Hematopoietic multipotent progenitor cell treated with erythropoietin and hydrocortisone succinate and interleukin-3 and kit ligand, for 4 days (in vitro differentiated cells): ENCODE measurements at regions not wholly inside any gene's neighbourhood (a gene's known extent, or its start where the extent isn't known, plus 50 kb on each side); places are given as distances from the start of the nearest gene placed in this dataset.

ENCODE experiments used
- DNase-seq: peaks from one replicate; pipeline ENCODE4 v3.0.0-alpha.2; 2015

DNA sequence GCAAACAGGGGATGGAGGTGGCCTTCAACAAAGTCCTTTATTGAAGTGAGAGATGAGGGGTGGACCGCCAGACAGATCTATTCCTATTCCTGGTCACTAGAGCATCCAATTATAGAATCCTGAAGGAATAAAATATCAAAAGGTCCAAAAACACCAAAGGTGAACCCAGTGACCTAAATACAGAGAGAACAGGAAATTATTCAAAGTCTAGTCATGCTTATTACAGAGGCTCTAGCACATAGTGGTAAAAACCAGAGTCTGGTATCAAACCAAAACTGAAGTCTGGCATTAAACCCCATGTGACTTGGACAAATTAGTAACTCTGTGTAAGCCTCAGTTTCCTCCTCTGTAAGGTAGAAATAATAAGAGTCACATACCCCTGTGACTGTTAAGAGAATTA, 100.5 kb upstream of the SNX2 start:
- DNase-seq, result no peak

DNA sequence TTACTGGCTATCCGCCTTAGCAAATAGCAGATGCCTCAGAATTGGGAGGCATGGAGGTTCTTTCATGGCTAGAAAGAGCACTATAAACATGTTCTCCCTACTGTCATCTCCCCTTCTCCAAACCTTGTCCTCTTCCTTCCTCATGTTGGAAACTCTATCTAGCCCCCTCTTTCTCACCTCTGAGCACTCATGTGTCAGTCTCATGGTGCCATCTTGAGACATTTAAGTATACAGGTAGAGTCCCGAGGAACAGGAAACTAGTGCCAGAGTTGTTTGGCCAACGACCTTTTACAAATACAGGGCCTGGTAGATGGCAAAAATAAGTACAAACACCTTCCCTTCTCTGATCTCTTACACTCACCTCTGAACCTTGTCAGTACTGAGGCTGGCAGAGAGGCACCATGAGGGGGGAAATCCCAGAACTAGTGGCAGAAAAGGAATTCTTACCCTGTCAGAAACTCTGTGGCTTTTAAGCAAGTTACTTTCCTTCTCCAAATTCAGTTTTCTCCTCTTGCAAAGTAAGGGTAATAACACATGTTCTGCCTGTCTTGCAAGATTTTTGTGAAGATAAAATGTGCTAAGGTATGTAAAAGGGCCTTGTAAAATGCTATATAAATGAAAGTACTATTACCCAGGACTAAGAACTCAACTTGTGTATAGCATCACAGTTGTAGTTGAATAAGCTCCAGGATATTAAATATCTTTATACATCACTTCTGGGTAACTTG, 94.1 kb upstream of the SNX2 start:
- no peak for DNase-seq

GRCh38 chr5:122683631-122684030, 91.2 kb upstream of the SNX2 start:
- no peak for DNase-seq

GRCh38 chr5:122690266-122690665, 84.6 kb upstream of the SNX2 start:
- DNase-seq, result no peak

DNA sequence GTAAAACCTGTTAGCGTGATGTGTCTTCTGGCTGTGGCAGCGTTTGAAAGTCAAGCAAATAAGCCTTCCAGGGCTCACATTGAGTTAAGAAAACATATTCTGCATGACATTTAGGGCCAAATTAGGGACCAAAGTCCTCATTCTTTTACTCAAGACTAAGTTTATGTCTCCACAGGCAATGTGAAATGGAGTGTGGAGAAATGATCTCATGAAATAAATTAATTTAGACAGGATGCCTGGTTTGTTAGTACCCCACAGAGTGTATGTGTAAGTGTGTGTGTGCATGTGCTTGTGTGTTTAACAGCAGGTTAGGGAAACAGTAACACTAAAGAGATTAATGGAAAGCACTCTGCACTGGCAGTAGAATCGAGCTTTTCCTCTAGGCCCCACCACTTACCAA, 82.9 kb upstream of the SNX2 start:
- DNase-seq, result no peak

DNA sequence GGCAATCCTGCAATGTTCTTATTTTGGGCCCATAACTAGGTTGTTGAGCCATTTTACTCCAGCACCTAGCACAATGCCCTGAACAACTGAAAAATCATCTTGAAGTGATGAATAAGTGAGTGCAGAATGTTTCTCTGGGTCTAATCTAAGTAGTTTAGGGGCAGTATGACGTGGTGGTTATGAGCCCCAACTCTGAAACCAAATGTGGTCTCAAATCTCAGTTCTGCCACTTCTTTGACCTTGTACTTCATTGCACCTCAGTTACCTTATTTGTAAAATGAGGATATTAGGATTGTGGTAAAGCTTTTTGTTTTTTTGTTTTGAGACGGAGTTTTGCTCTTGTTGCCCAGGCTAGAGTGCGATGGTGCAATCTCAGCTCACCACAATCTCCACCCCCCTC, 80.9 kb upstream of the SNX2 start:
- DNase-seq, result no peak

DNA sequence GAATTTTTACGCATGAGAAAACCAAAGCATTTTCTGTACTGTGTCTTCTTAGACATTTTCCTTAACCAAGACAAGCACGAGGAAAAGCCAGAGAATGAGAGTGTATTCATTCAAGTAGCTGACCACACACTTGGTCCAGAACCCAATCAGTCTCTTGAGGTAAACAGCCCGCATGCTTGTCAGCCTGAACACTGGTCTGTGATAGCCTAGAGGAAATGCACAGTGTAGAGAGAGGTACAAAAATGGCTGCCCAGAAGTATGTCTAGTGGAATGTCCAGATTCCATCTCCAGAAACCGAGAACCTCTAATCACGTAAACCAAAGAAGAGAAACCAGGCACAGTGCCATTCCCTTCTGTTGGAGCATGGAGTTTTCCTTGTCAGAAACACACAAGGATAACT, 80.0 kb upstream of the SNX2 start:
- no peak for DNase-seq

- DNase-seq, result peak; percentile 26
Observed at GRCh38 chr5:122696735-122697134, 78.1 kb upstream of the SNX2 start.

- DNase-seq, result no peak
Observed at GRCh38 chr5:122697191-122697590, 77.7 kb upstream of the SNX2 start.

DNA sequence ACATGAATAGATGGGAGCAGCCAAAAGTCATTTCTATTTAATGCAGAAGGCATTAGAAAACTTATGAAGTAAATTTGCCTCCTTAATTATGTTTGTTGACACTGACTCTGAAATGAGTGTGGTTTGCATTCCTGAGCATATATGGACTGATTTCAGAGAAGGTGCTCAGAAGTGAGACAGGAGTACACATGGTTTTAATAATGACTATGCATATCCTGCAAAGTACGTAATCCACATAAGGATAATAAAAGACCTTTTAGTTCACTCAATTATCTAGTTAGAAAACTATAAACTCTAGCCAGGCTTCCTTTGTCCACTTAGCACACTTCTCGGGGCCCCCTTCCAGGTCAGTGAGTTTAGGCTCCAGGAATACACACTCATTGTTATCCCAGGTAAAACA, 75.7 kb upstream of the SNX2 start:
- no peak for DNase-seq

DNA sequence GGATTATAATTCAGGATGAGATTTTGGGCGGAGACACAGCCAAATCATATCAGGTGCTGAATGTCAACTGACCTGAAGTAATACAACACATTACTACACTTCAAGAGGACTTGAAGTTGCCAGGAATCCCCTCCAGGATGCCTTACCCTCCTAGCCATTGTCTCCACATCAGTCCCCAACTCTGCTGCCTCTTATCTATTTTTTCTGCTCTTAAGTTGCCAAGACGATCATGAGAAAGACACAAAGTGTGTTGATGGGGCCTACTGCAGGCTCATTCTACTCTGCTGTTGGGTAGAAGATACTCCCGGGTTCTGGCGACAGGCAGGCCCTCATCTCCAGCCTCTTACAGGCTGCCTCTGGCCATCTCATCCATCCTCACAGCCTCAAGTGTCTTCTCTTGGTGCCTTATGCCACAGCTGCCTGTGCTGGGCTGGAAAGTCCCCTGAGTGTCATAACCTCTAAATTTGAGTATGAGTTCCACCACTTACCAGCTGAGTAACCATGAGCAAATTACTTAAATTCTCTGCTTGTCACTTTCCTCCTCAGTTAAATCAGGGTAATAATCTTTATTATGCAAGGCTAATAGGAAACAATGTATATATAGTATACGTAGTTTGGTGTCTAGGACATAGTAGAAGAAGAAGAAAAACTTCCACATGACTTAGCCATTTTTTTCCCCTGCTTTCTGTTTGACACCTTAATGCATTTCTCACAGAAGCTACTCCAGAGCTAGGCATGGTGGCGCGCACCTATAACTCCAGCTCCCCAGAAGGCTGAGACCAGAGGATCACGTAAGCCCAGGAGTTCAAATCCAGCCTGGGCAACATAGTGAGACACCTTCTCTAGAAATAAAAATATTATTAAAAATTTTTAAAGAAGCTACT, 73.0 kb upstream of the SNX2 start:
- DNase-seq, result no peak

GRCh38 chr5:122702524-122702875, 72.4 kb upstream of the SNX2 start:
- no peak for DNase-seq

DNA sequence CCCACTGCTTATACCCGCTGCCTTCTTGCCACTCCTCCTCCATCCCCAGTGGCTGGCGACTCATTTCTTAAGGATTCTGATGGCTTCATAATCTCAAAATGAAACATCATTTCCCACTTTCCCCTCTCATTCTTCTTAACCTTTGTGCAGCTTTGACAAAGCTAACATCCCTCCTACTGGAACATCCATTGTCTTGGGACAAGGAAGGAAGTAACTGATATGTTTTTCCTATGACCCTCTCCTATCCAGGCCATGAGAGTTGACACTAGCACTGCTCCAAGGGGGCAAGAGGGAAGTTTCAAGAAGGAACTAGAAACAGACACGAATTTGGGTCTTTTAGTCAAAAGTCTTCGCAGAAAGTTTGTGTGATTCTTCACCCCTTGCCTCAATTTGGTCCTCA, 71.7 kb upstream of the SNX2 start:
- no peak for DNase-seq

- DNase-seq, result peak; percentile 71
Observed at GRCh38 chr5:122704247-122705036, 70.4 kb upstream of the SNX2 start.

DNA sequence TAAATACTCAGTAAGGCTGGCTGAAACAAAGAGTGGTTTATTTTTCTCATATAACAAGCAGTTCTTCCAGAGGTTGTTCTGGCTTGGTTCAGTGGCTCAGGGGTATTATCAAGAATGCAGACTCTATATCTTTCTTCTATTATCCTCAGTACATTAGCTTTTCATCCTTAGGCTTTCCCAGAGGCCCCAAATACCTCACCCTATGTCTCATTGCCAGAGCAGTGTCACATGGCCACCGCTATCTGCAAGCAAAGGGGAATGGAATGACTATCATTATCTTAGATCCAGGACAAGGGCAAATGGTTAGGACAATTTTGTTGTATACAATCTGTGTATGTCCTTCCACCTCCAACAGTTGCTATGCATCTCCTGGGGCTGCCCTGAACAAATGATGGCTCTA, 69.0 kb upstream of the SNX2 start:
- no peak for DNase-seq

- no peak for DNase-seq
Observed at GRCh38 chr5:122707796-122708195, 67.1 kb upstream of the SNX2 start.

DNA sequence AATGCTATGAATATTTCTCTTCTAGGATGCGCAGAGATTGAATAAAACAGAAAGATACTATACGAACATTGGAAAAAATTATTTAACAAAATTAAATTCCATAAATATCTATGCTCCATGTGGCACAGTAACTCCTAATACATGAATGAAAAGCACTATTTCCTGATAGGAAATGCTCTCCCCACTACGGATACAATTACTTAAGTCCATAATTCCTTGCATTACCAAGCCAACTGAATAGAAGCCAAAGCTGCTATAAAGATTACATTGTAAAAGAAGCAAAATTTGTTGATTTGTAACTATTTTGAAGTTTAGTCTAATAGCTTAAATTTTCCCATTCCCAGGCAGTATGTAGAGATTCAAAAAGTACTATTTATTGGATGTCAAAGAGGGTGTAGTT, 61.8 kb upstream of the SNX2 start:
- DNase-seq, result no peak

DNA sequence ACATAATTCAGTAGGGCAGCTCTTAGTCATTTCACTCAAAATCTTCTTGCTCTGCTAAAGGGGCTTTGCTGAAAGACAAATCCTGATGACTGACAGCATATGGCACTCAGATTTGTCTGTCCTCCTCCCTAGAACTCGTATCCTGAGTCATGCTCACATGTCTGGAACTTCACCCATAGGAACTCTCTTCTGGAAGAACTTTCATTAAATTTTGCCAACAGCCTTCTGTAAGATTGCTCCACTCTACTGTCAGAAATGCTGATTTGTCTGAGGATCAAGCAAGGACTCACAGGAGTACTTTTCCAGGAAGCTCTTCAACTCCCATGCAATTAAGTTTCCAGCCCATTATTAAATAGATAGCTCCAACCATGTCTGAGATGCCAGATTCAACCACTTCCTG, 59.8 kb upstream of the SNX2 start:
- no peak for DNase-seq

DNA sequence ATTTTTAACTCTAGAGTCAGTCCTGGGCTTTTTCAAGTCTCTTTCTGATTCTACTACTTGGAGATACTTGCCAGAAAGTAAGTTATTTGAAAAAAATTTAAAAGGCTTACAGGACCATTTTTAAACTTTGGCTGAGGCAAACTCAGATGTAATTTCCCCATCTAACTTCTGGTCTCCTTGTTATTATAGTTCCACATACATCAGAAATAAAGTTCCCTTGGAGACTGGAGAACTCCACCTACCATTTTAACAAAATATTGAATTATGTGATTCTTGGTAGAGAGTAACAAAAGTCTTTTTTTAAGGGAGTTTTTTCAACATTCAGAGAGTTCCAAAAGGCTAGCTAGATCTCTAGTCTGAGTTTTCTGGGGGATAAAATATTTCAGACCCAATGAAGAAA, 56.3 kb upstream of the SNX2 start:
- no peak for DNase-seq

DNA sequence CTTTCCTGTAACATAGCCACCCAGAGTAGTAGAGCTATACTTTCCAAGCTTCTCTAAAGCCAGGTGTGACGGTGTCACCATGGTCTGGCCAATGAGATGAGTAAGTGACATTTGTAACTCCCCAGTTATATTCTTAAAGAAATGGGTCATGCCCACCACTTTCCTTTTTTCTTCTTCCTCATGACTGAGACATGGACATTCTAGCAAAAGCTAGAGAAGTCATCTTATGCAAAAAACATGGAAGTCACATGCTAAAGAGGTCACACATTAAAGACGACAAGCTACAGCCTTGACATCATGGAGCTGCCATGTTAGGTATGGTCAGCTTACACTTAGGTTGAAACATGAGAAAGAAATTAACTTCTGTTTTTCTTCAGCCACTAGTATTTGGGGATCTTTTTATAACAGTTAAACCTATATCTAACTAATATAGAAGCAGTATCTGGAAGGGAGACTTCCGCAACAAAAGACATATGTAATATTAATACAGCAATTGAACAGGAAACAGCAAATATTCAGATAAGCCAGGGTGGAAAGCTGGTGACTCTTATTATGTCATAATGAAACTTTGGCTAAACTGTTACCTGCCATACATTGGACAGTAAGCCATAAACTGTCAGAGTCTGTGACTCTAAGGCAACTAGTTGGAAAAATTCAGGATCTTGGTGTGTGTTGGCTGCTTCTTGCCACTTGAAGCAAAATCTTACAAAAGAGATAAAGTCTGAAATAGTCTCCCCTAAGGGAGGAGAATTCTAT, 54.7 kb upstream of the SNX2 start:
- no peak for DNase-seq

GRCh38 chr5:122721127-122721526, 53.8 kb upstream of the SNX2 start:
- DNase-seq, result no peak

GRCh38 chr5:122722341-122722740, 52.5 kb upstream of the SNX2 start:
- no peak for DNase-seq
